DND-41 (cell line): ENCODE measurements at regions not wholly inside any gene's neighbourhood (a gene's known extent, or its start where the extent isn't known, plus 50 kb on each side); places are given as distances from the start of the nearest gene placed in this dataset.

ENCODE experiments used
- ATAC-seq: fragments of 200-7000 bp; cut with Tn5 transposase; 3 replicates; pipeline ENCODE4 v1.9.1; 2021; ENCODE audit warnings: low read depth; ENCODE audit not compliant: insufficient read depth
- DNase-seq: peaks from one replicate; pipeline ENCODE4 v3.0.0-alpha.2; 2020
- H2AFZ ChIP-seq: 2 replicates; pipeline ENCODE4 v1.6.0; 2012; ENCODE audit warnings: low read depth, low read length
- H3K27ac ChIP-seq: 2 replicates; pipeline ENCODE4 v1.5.1; 2012; ENCODE audit warnings: low read length, inconsistent platforms
- H3K27me3 ChIP-seq: fragments of 200-600 bp; sonication (generic); 2 replicates; pipeline ENCODE4 v1.6.0; 2012; ENCODE audit warnings: low read length, mild to moderate bottlenecking, inconsistent platforms; ENCODE audit not compliant: insufficient read depth, poor library complexity
- H3K36me3 ChIP-seq: 2 replicates; pipeline ENCODE4 v1.5.1; 2012; ENCODE audit warnings: low read length, inconsistent platforms; ENCODE audit not compliant: insufficient read depth
- H3K4me1 ChIP-seq: 2 replicates; pipeline ENCODE4 v1.5.1; 2012; ENCODE audit warnings: mild to moderate bottlenecking, low read length; ENCODE audit not compliant: insufficient read depth
- H3K4me2 ChIP-seq: 2 replicates; pipeline ENCODE4 v1.6.0; 2012; ENCODE audit warnings: mild to moderate bottlenecking, moderate library complexity, low read length, inconsistent platforms; ENCODE audit not compliant: insufficient read depth
- H3K4me3 ChIP-seq, 2 experiments: fragments of 200-600 bp in 1 of 2; shearing (Covaris generic) in 1 of 2; 2 replicates each; pipeline ENCODE4 v1.5.1; 2012 to 2016; ENCODE audit warnings: inconsistent platforms in 2 of 2, low read length in 2 of 2, mild to moderate bottlenecking in 2 of 2, low read depth in 1 of 2, moderate library complexity in 1 of 2
- H3K79me2 ChIP-seq: 2 replicates; pipeline ENCODE4 v1.6.0; 2012; ENCODE audit warnings: low read length, inconsistent platforms; ENCODE audit not compliant: insufficient read depth
- H3K9ac ChIP-seq: 2 replicates; pipeline ENCODE4 v1.6.0; 2012; ENCODE audit warnings: low read depth, mild to moderate bottlenecking, inconsistent platforms, low read length, moderate library complexity
- H3K9me3 ChIP-seq: 2 replicates; pipeline ENCODE4 v1.5.1; 2012; ENCODE audit warnings: low read length, moderate library complexity, mild to moderate bottlenecking, inconsistent platforms; ENCODE audit not compliant: insufficient read depth, severe bottlenecking
- H4K20me1 ChIP-seq: 2 replicates; pipeline ENCODE4 v1.6.0; 2012; ENCODE audit warnings: low read length; ENCODE audit not compliant: insufficient read depth
- EZH2 ChIP-seq: IDR thresholded peaks from 3 replicates; pipeline ENCODE4 v1.6.1; 2012; ENCODE audit warnings: borderline replicate concordance, low read depth, mild to moderate bottlenecking, moderate library complexity, low read length, inconsistent platforms; ENCODE audit not compliant: severe bottlenecking
- TF ChIP-seq, protein P1 (sequence below): IDR thresholded peaks from 2 replicates; pipeline ENCODE4 v1.5.1; 2012; ENCODE audit warnings: borderline replicate concordance, low read length, moderate library complexity, mild to moderate bottlenecking; ENCODE audit not compliant: poor library complexity, severe bottlenecking; ENCODE audit errors: extremely low read depth

DNA sequence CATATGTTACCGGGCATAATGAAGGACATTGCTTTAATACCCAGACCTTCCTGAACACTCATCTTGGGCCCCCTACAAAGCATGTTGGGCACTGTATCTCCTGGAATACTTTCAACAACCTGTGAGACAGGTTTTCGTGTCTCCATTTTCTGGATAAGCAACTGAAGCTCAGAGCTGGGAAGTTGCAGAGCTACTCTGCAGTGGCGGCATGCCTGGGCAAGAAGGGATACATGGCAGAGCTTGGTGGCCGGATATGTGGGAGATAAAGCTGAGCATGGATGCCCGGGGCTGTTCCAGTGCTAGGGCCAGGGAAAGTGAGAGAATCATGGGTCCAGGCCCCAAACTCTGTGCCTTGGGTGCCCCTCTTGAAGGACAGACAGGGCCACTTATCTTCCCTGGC is 71.6 kb upstream of the KCND3 start:
- DNase-seq (no peak), ATAC-seq (no peak)
- Histone ChIP-seq H3K4me1 (no peaks in the 10 kb centered on the region), H3K79me2 (no peaks in the 10 kb centered on the region), H3K27ac (no peak overlapping the region), H2AFZ (no peak overlapping the region), H3K9ac (no peak overlapping the region), H3K36me3 (no peaks in the 10 kb centered on the region), H3K4me2 (no peak overlapping the region), H3K27me3 (peaks cover 37% of the 10 kb centered on the region), H3K4me3 (no peak overlapping the region), H4K20me1 (no peaks in the 10 kb centered on the region), H3K9me3 (no peaks in the 10 kb centered on the region)
- no peak for TF ChIP-seq EZH2
- TF ChIP-seq, protein P1, sequence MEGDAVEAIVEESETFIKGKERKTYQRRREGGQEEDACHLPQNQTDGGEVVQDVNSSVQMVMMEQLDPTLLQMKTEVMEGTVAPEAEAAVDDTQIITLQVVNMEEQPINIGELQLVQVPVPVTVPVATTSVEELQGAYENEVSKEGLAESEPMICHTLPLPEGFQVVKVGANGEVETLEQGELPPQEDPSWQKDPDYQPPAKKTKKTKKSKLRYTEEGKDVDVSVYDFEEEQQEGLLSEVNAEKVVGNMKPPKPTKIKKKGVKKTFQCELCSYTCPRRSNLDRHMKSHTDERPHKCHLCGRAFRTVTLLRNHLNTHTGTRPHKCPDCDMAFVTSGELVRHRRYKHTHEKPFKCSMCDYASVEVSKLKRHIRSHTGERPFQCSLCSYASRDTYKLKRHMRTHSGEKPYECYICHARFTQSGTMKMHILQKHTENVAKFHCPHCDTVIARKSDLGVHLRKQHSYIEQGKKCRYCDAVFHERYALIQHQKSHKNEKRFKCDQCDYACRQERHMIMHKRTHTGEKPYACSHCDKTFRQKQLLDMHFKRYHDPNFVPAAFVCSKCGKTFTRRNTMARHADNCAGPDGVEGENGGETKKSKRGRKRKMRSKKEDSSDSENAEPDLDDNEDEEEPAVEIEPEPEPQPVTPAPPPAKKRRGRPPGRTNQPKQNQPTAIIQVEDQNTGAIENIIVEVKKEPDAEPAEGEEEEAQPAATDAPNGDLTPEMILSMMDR, result no peak

DNA sequence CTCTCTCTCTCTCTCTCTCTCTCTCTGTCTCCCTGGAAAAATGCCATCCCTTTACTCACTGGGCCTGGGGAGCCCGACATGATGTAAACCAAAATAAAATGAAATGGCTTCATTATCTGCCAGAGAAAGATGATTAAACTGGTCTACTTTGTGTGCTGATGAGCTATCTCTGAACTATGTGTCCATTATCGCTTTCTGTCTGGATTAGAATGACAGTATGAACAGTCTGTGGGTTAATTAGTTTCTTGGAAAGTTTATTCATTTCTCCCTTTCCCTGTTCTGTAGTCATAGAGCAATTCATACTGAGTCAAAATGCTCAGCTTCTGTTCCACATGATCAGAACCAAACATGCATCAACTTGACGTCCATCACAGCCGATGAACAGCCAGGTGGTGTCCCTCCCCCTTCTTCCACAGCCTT is 72.4 kb upstream of the KCND3 start:
- no peaks in the 10 kb centered on the region for H4K20me1 ChIP-seq
- no peak overlapping the region for H3K4me2 ChIP-seq
- ATAC-seq, result no peak
- H3K36me3 ChIP-seq, result no peaks in the 10 kb centered on the region
- H3K79me2 ChIP-seq, result no peaks in the 10 kb centered on the region
- no peak overlapping the region for H2AFZ ChIP-seq
- TF ChIP-seq, protein P1, result no peak
- TF ChIP-seq EZH2, result no peak
- no peak overlapping the region for H3K9ac ChIP-seq
- H3K27ac ChIP-seq, result no peak overlapping the region
- H3K4me1 ChIP-seq, result no peaks in the 10 kb centered on the region
- DNase-seq, result no peak
- H3K27me3 ChIP-seq, result peaks cover 31% of the 10 kb centered on the region
- no peaks in the 10 kb centered on the region for H3K9me3 ChIP-seq
- no peak overlapping the region for H3K4me3 ChIP-seq

DNA sequence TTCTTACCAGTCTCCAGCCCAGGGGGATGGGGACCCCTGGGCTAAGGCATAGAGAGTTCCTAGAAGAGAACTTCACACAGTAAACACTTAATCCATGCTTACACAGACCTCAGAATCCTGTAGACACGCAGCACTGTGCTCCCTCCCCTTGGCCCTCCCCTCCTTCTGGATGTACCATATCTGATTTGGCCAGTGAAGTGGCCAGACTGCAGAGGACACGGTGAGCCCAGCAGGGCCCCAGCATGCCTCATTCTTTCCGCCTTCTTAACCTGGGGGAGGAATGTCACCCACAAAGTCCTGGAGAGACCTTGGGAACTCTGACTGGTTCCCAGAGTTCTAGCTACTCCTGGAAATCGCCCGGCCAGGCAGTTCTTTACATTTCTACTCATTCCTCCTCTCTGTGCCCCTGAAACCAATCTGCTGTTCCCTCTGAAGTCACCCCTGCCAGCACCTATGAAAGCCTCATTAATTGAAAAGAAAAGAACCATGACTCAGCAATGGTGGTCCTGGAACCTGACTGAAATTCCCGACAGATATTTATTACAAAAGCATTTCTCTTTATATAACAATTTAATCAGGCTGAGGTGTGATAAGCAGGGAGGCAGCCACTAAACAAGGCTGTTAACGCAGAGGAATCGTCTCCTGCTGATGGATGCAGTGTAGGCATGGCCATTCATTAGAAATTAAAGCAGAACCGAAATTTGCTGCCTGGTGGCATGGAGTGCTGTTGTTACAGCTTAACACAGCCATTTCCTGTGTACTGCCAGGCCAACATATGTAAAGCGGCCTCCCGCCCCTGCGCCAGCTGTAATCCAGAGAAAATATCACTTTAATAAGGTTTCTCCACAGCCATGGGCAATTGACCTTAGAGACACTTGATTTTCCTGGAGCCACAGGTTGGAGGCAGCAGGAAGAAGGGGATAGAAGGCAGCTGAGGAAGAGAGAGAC is 74.6 kb upstream of the KCND3 start:
- Histone ChIP-seq H3K27me3 (peaks cover 19% of the 10 kb centered on the region), H3K4me3 (no peak overlapping the region), H3K79me2 (no peaks in the 10 kb centered on the region), H3K36me3 (no peaks in the 10 kb centered on the region), H3K27ac (no peak overlapping the region), H3K4me2 (no peak overlapping the region), H4K20me1 (no peaks in the 10 kb centered on the region), H3K4me1 (no peaks in the 10 kb centered on the region), H3K9ac (no peak overlapping the region), H2AFZ (no peak overlapping the region), H3K9me3 (no peaks in the 10 kb centered on the region)
- TF ChIP-seq EZH2, result no peak
- TF ChIP-seq, protein P1, result no peak
- DNase-seq (no peak), ATAC-seq (no peak)
